ENCODE measurements at regions not wholly inside any gene's neighbourhood (a gene's known extent, or its start where the extent isn't known, plus 50 kb on each side); places are given as distances from the start of the nearest gene placed in this dataset.
"Not testable (repeated sequence)": the region's sequence is repeated elsewhere in the genome, so short reads cannot be mapped to it uniquely, and the experiment has no call there.

GRCh38 chr12:131287938-131288764, 334.4 kb downstream of the ADGRD1 start:
- WGBS, 10 experiments = 20 to 100% (median 65%) methylated on average over 1 to 14 of the region's 27 CpGs; no CpG with 5 or more reads in 6 of the 10 experiments
- no peak overlapping the region for H3K4me3 ChIP-seq
- ATAC-seq (replicated peaks in 6 of 8) = peak in 2 of 8 experiments; percentile 3 to 44
- no peak overlapping the region for H3K27ac ChIP-seq
- in situ Hi-C loops (cut with MboI; ENCODE audit: low pct_unique_long_range_greater_than_20kb in 2 of 9, low sequenced_read_pairs in 9 of 9, unreplicated experiment in 9 of 9) = no loop called here
- H3K4me1 ChIP-seq (replicated peaks in 1 of 2) = peaks cover 7 to 25% of the 10 kb centered on the region in 2 donors

GRCh38 chr12:131288765-131289695, 335.3 kb downstream of the ADGRD1 start:
- H3K4me1 ChIP-seq (replicated peaks in 1 of 2) = peaks cover 7 to 20% of the 10 kb centered on the region in 2 donors
- WGBS, 10 experiments = 80% methylated on average over 1 to 2 of the region's 19 CpGs; no CpG with 5 or more reads in 7 of the 10 experiments
- H3K4me3 ChIP-seq; H3K27ac ChIP-seq; in situ Hi-C loops (cut with MboI; ENCODE audit: low pct_unique_long_range_greater_than_20kb in 2 of 9, low sequenced_read_pairs in 9 of 9, unreplicated experiment in 9 of 9): not testable (repeated sequence)
- ATAC-seq (replicated peaks in 6 of 8) = peak in 1 of 8 experiments; percentile 17

GRCh38 chr12:131289807-131290206, 336.1 kb downstream of the ADGRD1 start:
- H3K27ac ChIP-seq; H3K4me3 ChIP-seq; in situ Hi-C loops (cut with MboI; ENCODE audit: low pct_unique_long_range_greater_than_20kb in 2 of 9, low sequenced_read_pairs in 9 of 9, unreplicated experiment in 9 of 9); ATAC-seq (replicated peaks in 6 of 8): not testable (repeated sequence)
- peaks cover 4 to 15% of the 10 kb centered on the region in 2 donors for H3K4me1 ChIP-seq (replicated peaks in 1 of 2)
- WGBS, 10 experiments = no CpG with 5 or more reads among the region's 8 CpGs

- 0 to 100% methylated on average over 1 of the region's 10 CpGs; no CpG with 5 or more reads in 8 of the 10 experiments for WGBS, 10 experiments
- ATAC-seq (replicated peaks in 6 of 8) = no peak
- in situ Hi-C loops (cut with MboI; ENCODE audit: low pct_unique_long_range_greater_than_20kb in 2 of 9, low sequenced_read_pairs in 9 of 9, unreplicated experiment in 9 of 9) = no loop called here
- Histone ChIP-seq H3K4me1 (replicated peaks in 1 of 2) (peaks cover 0 to 10% of the 10 kb centered on the region in 2 donors), H3K27ac (no peak overlapping the region), H3K4me3 (no peak overlapping the region)
Observed at GRCh38 chr12:131290255-131290959, 336.7 kb downstream of the ADGRD1 start.

DNA sequence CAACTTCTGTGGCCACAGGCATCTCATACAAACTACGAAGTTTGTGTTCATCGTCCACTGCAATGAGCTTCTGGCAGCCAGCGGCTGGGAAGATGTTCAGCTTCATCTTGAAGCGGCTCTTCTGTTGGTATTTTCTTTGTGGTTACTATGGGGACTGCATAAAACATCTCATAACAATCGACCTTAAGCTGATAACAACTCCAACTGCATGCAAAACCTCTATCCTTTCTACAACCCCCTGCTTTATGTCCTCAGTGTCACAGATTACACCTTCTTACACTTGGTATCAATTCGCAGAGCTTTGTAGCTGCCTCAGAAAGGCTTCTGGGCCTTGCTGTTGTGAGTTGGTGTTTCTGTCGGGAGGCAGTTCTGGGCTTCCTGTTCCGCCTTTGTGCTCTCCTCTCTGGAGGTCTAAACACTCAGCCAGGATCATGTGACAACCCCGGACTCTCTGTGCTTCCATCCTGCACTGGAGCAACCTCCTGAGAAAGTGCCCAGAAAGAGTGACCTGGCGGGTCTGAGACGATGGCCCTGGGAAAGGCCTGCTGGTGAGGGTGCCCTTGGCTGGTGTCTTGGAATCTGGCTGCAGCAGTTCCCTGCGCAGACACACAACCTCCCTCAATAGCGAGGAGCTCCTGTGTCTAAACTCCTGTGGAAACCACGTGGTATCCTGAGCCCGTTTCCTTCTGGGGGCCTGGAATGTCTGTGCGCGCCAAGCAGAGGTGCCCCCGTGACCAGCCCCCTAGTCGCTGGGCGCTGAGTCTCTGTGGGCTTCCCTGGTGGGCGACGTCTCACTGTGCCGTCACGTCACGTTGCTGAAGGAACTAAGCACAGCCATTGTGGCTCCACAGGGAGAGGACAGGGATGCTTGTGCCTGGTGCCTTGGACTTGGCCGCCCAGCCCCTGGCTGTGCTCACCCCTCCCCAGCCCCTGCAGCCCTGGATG, 339.6 kb downstream of the ADGRD1 start:
- H3K4me3 ChIP-seq; H3K4me1 ChIP-seq (replicated peaks in 1 of 2): not testable (repeated sequence)
- 0 to 80% (median 27%) methylated on average over 1 to 7 of the region's 26 CpGs; no CpG with 5 or more reads in 3 of the 10 experiments for WGBS, 10 experiments

DNA sequence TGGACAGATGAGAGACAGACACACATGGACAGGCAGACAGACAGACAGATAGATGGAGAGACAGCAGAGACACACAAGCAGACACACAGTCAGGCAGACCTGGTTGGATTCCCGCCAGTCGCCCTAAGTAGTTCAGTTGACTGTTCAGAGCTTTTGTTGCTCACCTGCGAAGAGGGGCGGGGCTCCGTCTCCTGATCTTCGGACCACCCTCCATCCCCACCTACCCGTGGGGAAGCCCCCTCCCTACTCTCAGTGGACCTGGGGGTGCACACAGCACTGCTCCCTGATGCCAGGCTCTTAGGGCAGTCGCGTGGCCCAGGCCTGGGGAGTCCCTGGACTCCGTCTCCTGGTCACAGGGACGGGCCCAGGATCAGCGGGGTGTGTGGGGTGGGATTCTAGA, 341.0 kb downstream of the ADGRD1 start:
- H3K27ac ChIP-seq; ATAC-seq (replicated peaks in 6 of 8); in situ Hi-C loops (cut with MboI; ENCODE audit: low pct_unique_long_range_greater_than_20kb in 2 of 9, low sequenced_read_pairs in 9 of 9, unreplicated experiment in 9 of 9); H3K4me3 ChIP-seq; H3K4me1 ChIP-seq (replicated peaks in 1 of 2): not testable (repeated sequence)
- WGBS, 10 experiments = 56 to 100% methylated on average over 1 to 3 of the region's 12 CpGs; no CpG with 5 or more reads in 8 of the 10 experiments

More for the DNA sequence above, 339.6 kb downstream of the ADGRD1 start:
- in situ Hi-C loops (cut with MboI; ENCODE audit: low pct_unique_long_range_greater_than_20kb in 2 of 9, low sequenced_read_pairs in 9 of 9, unreplicated experiment in 9 of 9); H3K27ac ChIP-seq: not testable (repeated sequence)
- ATAC-seq (replicated peaks in 6 of 8) = peak in 5 of 8 experiments; percentile 35 to 55 (median 44)

DNA sequence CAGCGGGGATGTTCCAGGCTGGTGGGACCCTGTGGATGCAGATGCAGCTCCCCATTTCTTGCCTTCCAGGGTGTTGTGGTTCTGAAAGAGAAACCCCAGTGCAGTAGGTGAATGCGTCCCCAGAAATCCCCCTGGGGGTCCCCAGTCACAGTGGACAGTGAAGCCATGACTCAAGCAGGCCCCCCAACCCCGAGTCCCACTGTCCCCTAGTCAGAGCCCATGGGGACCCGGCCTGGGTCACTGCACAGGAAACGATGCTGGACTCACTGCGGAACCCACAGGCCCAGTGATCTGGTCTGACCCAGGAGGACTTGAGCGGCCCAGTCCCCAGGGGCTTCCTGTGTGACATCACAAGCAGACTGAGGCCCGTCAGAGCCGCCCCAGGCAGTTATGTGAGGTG, 341.4 kb downstream of the ADGRD1 start:
- WGBS, 10 experiments = no CpG with 5 or more reads among the region's 9 CpGs
- H3K27ac ChIP-seq; H3K4me3 ChIP-seq; ATAC-seq (replicated peaks in 6 of 8); H3K4me1 ChIP-seq (replicated peaks in 1 of 2); in situ Hi-C loops (cut with MboI; ENCODE audit: low pct_unique_long_range_greater_than_20kb in 2 of 9, low sequenced_read_pairs in 9 of 9, unreplicated experiment in 9 of 9): not testable (repeated sequence)

DNA sequence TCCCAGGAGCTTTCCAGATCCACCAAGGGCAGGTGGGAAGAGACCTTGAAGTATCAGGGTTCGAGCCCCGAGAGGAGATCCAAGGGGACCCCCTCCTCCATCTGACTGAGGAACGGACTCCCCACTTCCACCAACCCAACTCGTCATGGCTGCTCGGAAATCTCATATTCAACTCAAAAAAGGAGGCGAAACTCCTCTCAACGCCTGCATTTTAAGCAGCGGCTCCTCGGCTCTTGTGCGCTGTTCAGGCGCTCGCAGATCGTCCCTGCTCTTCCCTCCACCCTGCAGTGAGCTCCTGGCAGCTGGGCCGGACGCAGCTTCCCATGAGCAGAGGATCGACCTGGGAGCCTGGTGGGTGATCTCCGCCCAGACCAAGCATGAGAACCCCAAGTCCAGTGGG, 341.9 kb downstream of the ADGRD1 start:
- 60% methylated on average over 3 of the region's 17 CpGs; no CpG with 5 or more reads in 9 of the 10 experiments for WGBS, 10 experiments
- H3K27ac ChIP-seq; H3K4me3 ChIP-seq; H3K4me1 ChIP-seq (replicated peaks in 1 of 2); ATAC-seq (replicated peaks in 6 of 8); in situ Hi-C loops (cut with MboI; ENCODE audit: low pct_unique_long_range_greater_than_20kb in 2 of 9, low sequenced_read_pairs in 9 of 9, unreplicated experiment in 9 of 9): not testable (repeated sequence)

DNA sequence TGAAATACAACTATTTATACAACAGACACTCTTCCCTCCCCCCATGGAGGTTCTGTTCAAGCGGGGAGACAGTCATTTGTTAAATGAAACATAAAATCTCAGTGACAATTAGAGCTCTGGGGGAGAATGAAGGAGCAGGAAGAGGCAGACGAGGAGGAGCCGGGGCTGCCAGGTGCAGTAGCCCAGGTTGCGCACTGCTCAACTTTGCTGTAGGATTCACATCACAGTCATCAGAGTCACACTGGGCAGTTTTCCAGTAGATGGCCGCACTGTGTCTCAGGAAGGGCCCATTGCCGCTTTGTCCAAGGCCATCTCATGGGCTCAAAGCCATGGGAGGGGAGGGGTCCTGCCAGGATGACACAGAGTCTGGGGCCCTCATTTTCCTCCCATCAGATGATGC, 342.4 kb downstream of the ADGRD1 start:
- H3K4me3 ChIP-seq; H3K4me1 ChIP-seq (replicated peaks in 1 of 2); in situ Hi-C loops (cut with MboI; ENCODE audit: low pct_unique_long_range_greater_than_20kb in 2 of 9, low sequenced_read_pairs in 9 of 9, unreplicated experiment in 9 of 9); H3K27ac ChIP-seq; ATAC-seq (replicated peaks in 6 of 8): not testable (repeated sequence)
- WGBS, 10 experiments = no CpG with 5 or more reads among the region's 6 CpGs

- H3K27ac ChIP-seq; H3K4me3 ChIP-seq; in situ Hi-C loops (cut with MboI; ENCODE audit: low pct_unique_long_range_greater_than_20kb in 2 of 9, low sequenced_read_pairs in 9 of 9, unreplicated experiment in 9 of 9); H3K4me1 ChIP-seq (replicated peaks in 1 of 2); ATAC-seq (replicated peaks in 6 of 8): not testable (repeated sequence)
- no CpG with 5 or more reads among the region's 14 CpGs for WGBS, 10 experiments
Observed at GRCh38 chr12:131296651-131297050, 342.9 kb downstream of the ADGRD1 start.

- no CpG with 5 or more reads among the region's 83 CpGs for WGBS, 10 experiments
- in situ Hi-C loops (cut with MboI; ENCODE audit: low pct_unique_long_range_greater_than_20kb in 2 of 9, low sequenced_read_pairs in 9 of 9, unreplicated experiment in 9 of 9); H3K4me3 ChIP-seq; H3K27ac ChIP-seq; H3K4me1 ChIP-seq (replicated peaks in 1 of 2): not testable (repeated sequence)
- ATAC-seq (replicated peaks in 6 of 8) = peak in 4 of 8 experiments; percentile 39 to 70 (median 50)
Observed at GRCh38 chr12:131298526-131299369, 345.0 kb downstream of the ADGRD1 start.
